ENCODE measurements at regions not wholly inside any gene's neighbourhood (a gene's known extent, or its start where the extent isn't known, plus 50 kb on each side); places are given as distances from the start of the nearest gene placed in this dataset.
"Not testable (repeated sequence)": the region's sequence is repeated elsewhere in the genome, so short reads cannot be mapped to it uniquely, and the experiment has no call there.

GRCh38 chrX:51155157-51155556 is 177.5 kb upstream of the NUDT10 start:
- no peak for DNase-seq

- DNase-seq, result no peak
Measured at GRCh38 chrX:51155566-51155965, 177.1 kb upstream of the NUDT10 start.

DNA sequence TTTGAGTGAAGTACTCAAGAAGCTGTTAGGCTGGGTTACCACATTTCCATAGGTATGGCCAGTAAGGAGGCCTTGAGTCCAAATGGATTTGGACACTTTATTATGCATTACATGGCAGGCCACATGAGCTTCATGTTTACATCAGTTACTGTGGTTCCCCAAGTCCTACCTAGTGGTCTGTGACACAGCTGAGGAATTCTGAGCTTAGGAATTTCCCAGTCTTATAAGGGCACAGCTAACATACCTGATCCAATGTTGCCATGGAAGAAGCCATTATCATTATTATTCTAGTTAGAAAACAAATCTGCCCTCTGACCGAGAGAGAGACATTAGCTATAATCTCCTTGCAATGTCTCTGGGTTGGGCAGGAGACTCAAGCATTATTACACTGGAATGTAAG is 174.4 kb upstream of the NUDT10 start:
- no peak for DNase-seq

- not testable (repeated sequence) for DNase-seq
Measured at GRCh38 chrX:51159378-51159777, 173.2 kb upstream of the NUDT10 start.

- no peak for DNase-seq
Measured at GRCh38 chrX:51163730-51164129, 168.9 kb upstream of the NUDT10 start.

DNA sequence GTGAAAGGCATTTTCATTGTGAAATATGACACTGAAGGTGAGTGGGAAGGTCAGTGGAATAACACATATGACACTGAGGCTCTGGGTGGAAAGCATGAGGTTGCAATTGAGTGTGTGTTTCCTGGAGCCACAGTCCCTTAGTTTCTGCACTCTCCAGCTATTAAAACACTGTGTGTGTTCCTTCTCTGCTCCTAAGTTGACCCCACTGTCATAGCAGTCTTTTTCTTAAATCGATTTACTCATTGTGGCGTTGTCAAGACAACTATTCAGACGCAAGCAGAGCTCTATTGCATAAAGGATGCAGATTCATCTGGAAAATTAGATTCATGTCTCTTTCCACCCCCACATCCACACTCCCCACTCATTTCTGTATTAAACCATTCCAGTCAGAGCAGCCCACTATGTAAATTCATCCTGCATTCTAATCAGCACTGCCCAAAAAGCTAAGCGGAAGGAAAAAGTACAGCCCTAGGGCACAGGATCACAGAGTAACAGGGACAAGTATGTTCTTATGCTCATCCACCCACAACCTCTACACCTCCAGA is 154.2 kb upstream of the NUDT10 start:
- DNase-seq, result not testable (repeated sequence)

DNA sequence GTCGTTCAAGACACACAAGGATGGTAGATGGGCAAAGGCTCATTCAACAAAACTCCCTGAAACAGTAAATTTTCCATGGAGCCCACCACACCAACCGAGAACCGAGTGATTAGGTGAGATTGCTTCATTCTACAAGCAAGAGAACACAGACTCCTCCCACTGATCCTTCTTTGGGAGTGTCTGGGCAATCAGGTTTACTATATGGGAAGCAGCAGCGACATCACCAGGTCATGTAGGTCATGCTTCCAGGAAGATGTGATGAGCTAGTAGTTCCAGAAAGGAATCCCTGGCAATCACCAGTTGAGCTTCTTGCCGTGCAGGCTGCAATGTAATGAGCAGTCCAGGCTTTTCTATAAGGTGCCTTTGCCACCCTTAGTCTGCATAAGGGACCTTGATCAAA is 152.8 kb upstream of the NUDT10 start:
- DNase-seq, result not testable (repeated sequence)

DNA sequence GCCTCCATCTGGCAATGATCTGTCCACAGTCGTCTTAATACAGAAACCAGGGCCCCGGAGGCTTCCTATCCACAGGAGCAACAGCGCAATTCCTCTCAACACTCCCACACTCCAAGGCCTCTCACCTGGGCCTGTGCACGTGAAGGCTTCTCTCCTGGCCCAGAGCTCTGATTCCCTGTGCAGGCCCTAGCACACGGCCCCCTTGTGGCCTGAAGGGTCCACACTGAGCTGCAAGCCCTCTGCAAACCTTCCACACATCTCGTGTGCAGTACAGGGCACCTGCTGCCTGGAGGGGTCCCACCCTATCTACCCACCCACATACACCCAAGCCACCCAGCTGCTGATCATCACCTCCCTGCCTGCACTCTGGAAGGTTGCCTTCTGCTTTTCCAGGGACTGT is 150.1 kb upstream of the NUDT10 start:
- no peak for DNase-seq

DNA sequence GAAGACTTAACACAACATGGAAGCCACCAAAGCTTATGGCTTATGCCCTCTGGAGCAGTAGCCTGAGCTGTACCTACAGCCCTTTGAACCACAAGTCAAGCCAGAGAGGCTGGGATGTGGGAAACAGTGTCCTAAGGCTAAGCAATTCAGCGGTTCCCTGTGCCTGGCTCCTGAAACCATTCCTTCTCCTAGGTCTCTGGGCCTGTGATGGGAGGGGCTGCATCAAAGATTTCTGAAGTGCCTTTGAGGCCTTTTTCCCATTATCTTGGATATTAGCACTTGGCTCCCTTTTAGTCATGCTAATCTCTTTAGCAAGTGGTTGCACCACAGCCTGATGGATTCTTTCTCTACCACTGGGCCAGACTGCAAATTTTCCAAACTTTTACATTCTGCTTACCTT is 140.5 kb upstream of the NUDT10 start:
- no peak for DNase-seq

- DNase-seq, result no peak
Measured at GRCh38 chrX:51215266-51215665, 117.4 kb upstream of the NUDT10 start.

GRCh38 chrX:51215856-51216255 is 116.8 kb upstream of the NUDT10 start:
- no peak for DNase-seq

GRCh38 chrX:51242212-51242611 is 90.4 kb upstream of the NUDT10 start:
- no peak for DNase-seq

GRCh38 chrX:51257490-51257889 is 75.1 kb upstream of the NUDT10 start:
- no peak for DNase-seq

DNA sequence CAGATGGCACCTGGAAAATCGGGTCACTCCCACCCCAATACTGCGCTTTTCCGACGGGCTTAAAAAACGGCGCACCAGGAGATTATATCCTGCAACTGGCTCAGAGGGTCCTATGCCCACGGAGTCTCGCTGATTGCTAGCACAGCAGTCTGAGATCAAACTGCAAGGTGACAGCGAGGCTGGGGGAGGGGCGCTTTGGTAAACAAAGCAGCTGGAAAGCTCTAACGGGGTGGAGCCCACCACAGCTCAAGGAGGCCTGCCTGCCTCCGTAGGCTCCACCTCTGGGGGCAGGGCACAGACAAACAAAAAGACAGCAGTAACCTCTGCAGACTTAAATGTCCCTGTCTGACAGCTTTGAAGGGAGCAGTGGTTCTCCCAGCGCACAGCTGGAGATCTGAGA is 70.4 kb upstream of the NUDT10 start:
- DNase-seq, result not testable (repeated sequence)

DNA sequence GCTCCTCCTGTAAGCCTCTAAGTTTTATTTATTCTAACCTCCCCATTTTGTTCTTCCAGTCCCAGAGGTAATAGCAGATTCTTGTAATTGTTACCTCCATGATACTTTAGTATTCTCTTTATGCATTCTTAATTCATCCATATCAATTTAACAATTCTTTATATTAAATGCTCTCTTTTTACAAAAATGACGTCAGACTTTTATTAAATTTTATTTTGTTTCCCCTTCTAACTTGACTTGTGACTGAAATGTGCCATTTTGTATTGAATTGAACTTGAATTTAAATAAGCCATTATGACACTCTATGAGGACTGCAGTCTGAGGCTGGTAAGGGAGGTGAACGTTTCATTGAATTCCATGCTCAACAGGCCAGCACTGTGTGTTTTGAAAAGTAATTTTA is 60.0 kb upstream of the NUDT10 start:
- no peak for DNase-seq

DNA sequence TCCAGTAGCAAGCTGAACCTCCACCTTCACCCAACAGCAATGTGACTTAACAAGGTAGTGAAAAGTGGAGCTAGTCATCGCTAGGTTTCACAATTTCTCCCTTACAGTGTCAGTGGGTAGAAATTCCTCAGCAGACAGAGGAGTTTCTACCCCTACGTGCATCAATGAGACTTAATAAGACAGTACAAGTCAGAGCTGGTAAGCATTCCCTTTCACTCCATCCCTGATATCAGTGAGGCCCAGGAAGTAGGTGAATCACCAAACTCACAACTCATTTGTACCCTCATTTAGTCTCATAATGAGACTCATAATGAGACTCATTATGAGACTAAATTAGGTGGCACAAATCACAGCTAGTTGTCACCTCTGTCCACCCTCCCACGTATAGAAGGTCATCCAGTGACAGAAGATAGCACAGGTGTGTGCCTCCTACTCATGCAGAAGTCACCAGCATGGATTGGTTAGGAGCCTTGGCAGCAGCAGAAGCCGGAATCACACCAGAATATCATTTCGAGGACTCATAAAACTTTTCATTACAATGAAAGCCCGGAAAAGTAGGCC is 50.8 kb upstream of the NUDT10 start:
- no peak for DNase-seq
